Cardiac muscle cell (in vitro differentiated cells and primary cell): ENCODE measurements at regions not wholly inside any gene's neighbourhood (a gene's known extent, or its start where the extent isn't known, plus 50 kb on each side); places are given as distances from the start of the nearest gene placed in this dataset.

Source experiments
- DNase-seq, 2 donors: peaks; one replicate each; pipeline versions ENCODE4 v3.0.0 to v3.0.0-alpha.2; 2010 to 2017; ENCODE audit warnings: low read depth in 1 of 2, low spot score in 1 of 2
- H3K27ac ChIP-seq: fragments of 200-600 bp; sonication (generic); 2 replicates; pipeline ENCODE4 v1.5.1; 2016
- H3K27me3 ChIP-seq: fragments of 200-600 bp; sonication (generic); 2 replicates; pipeline ENCODE4 v1.6.0; 2016; ENCODE audit warnings: control low read depth
- H3K36me3 ChIP-seq: fragments of 200-600 bp; sonication (generic); 2 replicates; pipeline ENCODE4 v1.5.1; 2016; ENCODE audit warnings: control low read depth
- H3K4me1 ChIP-seq: fragments of 200-600 bp; sonication (generic); 2 replicates; pipeline ENCODE4 v1.8.1; 2017; ENCODE audit warnings: low read depth, mild to moderate bottlenecking, mixed run types
- H3K4me3 ChIP-seq: fragments of 200-600 bp; sonication (generic); 2 replicates; pipeline ENCODE4 v1.5.1; 2016; ENCODE audit warnings: mild to moderate bottlenecking
- H3K9me3 ChIP-seq: fragments of 200-600 bp; sonication (generic); 2 replicates; pipeline ENCODE4 v1.5.1; 2017; ENCODE audit warnings: low read depth, mild to moderate bottlenecking, control low read depth
- TF ChIP-seq, protein P1 (sequence below): IDR thresholded peaks from 2 replicates; pipeline ENCODE4 v1.5.1; 2012; ENCODE audit warnings: low read depth, mild to moderate bottlenecking, low read length

DNA sequence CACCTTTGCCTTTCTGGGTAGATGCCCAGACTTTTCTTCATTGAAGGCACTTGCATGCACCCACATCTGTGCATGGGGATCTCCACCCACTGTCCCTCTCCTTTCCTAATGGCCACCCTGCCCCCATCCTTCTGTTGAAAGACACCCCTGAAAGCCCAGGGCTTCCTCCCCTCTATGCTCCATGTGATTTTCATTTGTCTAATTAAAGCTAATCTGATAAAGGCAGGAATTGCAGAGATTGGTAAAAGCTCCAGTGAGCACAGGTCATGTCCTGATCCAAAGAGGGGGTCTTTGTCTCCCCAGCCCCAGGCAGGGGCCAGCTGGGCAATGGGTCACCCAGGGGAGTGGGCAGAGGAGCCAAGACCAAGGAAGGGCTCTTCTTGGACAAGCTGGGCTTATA, 107.6 kb upstream of the CD82 start:
- no peaks in the 10 kb centered on the region for H3K27me3 ChIP-seq
- H3K27ac ChIP-seq, result no peak overlapping the region
- peaks cover 1% of the 10 kb centered on the region for H3K4me1 ChIP-seq
- no peak for DNase-seq
- TF ChIP-seq, protein P1, sequence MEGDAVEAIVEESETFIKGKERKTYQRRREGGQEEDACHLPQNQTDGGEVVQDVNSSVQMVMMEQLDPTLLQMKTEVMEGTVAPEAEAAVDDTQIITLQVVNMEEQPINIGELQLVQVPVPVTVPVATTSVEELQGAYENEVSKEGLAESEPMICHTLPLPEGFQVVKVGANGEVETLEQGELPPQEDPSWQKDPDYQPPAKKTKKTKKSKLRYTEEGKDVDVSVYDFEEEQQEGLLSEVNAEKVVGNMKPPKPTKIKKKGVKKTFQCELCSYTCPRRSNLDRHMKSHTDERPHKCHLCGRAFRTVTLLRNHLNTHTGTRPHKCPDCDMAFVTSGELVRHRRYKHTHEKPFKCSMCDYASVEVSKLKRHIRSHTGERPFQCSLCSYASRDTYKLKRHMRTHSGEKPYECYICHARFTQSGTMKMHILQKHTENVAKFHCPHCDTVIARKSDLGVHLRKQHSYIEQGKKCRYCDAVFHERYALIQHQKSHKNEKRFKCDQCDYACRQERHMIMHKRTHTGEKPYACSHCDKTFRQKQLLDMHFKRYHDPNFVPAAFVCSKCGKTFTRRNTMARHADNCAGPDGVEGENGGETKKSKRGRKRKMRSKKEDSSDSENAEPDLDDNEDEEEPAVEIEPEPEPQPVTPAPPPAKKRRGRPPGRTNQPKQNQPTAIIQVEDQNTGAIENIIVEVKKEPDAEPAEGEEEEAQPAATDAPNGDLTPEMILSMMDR, result no peak
- no peaks in the 10 kb centered on the region for H3K36me3 ChIP-seq
- no peak overlapping the region for H3K4me3 ChIP-seq
- H3K9me3 ChIP-seq, result no peaks in the 10 kb centered on the region

DNA sequence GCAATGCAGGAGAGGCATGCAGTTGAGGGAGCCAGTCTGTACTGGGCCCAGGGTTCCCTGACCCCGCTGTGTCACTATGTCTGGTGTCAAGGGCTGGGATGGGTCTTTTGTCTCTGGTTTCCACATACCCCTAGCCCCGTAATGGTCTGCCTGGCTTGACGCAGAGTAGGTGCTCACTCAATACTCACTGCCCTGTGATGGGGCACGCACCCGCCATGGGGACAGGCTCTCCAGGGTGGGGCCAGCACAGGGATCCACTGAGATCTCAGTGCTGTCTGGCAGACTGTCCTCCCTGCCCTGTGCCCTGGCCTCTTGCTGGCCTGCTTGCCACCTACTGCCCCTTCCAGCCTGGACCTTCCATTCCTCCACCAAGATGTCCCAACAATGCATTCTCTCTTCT, 101.7 kb upstream of the CD82 start:
- no peak for DNase-seq
- Histone ChIP-seq H3K36me3 (no peaks in the 10 kb centered on the region), H3K9me3 (no peaks in the 10 kb centered on the region)

DNA sequence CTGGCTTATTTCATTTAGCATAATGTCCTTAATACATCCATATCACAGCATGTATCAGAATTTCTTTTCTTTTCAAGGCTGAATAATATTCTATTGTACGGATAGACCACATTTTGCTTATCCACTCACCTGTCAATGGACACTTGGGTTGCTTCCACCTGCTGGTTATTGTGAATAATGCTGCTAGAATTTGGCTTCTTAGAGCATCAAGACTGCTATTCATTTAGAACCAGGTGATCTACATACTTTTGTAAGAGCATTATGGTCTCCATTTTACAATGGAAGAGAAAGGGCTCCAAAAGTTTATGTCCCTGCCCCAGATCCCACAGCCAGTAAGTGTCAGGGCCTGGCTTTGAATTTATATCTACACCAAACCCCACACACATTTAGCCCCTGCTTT, 100.7 kb upstream of the CD82 start:
- no peaks in the 10 kb centered on the region for H3K9me3 ChIP-seq
- no peaks in the 10 kb centered on the region for H3K36me3 ChIP-seq
- DNase-seq, result no peak
- no peak overlapping the region for H3K4me3 ChIP-seq
- H3K27ac ChIP-seq, result no peak overlapping the region
- H3K4me1 ChIP-seq, result no peaks in the 10 kb centered on the region
- no peaks in the 10 kb centered on the region for H3K27me3 ChIP-seq
- TF ChIP-seq, protein P1, result no peak

More for the DNA sequence above, 101.7 kb upstream of the CD82 start:
- H3K27me3 ChIP-seq, result no peaks in the 10 kb centered on the region
- H3K4me1 ChIP-seq, result no peaks in the 10 kb centered on the region
- TF ChIP-seq, protein P1, result no peak
- no peak overlapping the region for H3K27ac ChIP-seq
- H3K4me3 ChIP-seq, result no peak overlapping the region

DNA sequence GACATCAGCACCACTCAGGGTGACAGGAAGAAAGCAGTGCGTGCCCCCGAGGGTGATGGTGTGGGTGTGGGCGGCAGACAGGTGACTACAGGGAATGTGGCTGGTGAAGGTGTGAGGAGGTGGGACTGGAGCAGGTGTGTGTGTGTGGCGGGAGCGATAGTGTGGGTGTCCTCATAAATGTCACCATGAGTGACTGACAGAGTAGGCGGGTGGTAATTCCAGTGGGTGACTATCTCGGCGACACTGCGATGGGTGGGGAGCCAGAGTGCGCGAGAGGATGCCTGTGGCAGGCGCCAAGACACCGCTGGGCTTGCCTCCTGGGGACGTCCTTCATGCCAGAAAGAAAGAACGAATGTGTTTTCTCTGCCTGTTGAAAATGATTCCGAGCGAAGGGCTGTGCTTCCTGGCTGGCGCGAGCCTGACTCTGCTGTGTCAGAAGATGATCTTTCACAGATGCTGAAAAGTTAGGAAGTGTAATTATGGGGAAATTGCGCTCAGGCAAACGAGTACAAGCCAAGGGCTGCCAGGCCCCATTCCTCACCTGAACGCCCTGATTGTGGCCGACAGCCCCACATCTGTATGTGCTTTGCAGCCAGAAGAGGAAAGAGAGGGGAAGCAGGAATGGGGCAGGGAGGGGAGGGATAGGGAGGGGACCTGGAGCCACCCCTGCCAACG, 98.8 kb upstream of the CD82 start:
- TF ChIP-seq, protein P1, result no peak
- no peak for DNase-seq
- Histone ChIP-seq H3K4me3 (no peak overlapping the region), H3K4me1 (peaks cover 10% of the 10 kb centered on the region), H3K27ac (no peak overlapping the region), H3K9me3 (no peaks in the 10 kb centered on the region), H3K27me3 (no peaks in the 10 kb centered on the region), H3K36me3 (no peaks in the 10 kb centered on the region)

DNA sequence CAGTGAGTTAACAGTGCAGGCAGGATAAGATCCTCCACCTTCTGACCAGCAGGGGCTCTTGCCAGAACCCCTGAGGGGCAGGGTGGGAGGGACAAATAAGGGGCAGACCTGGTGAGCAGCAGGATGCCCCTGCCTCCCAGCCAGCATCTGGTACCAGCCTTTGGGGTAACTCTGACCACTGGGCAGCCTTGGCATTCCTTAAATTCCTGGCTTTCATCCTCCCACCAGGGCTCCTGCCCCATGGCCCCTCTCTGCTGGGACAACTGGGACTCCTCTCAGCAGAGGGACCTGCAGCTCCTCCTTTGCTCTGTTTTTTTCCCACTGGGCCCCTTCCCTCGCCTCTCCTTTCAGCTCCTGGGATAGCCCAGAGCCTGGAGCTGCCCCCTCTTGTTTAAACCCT, 98.0 kb upstream of the CD82 start:
- TF ChIP-seq, protein P1, result no peak
- no peaks in the 10 kb centered on the region for H3K9me3 ChIP-seq
- no peak for DNase-seq
- H3K27me3 ChIP-seq, result no peaks in the 10 kb centered on the region
- H3K36me3 ChIP-seq, result no peaks in the 10 kb centered on the region
- peaks cover 10% of the 10 kb centered on the region for H3K4me1 ChIP-seq
- H3K27ac ChIP-seq, result no peak overlapping the region
- no peak overlapping the region for H3K4me3 ChIP-seq
